ENCODE measurements at regions not wholly inside any gene's neighbourhood (a gene's known extent, or its start where the extent isn't known, plus 50 kb on each side); places are given as distances from the start of the nearest gene placed in this dataset.

- no peak overlapping the region for H3K27ac Mint-ChIP-seq
- no peak for DNase-seq (ENCODE audit: low spot score)
- no peaks in the 10 kb centered on the region for H3K27me3 Mint-ChIP-seq (ENCODE audit: insufficient read depth)
- no peak overlapping the region for H3K4me3 Mint-ChIP-seq
- intact Hi-C loops (cut with micrococcal nuclease): no loop called here
- H3K9me3 Mint-ChIP-seq: no peaks in the 10 kb centered on the region
- H3K36me3 Mint-ChIP-seq (ENCODE audit: low read depth): no peaks in the 10 kb centered on the region
- H3K4me1 Mint-ChIP-seq (ENCODE audit: low read depth): no peaks in the 10 kb centered on the region
These were observed 377.9 kb downstream of the SMARCA1 start for GRCh38 chrX:129145385-129145784.

GRCh38 chrX:129144172-129145038 is 378.9 kb downstream of the SMARCA1 start:
- no peaks in the 10 kb centered on the region for H3K9me3 Mint-ChIP-seq
- no peak for DNase-seq (ENCODE audit: low spot score)
- intact Hi-C loops (cut with micrococcal nuclease): no loop called here
- no peaks in the 10 kb centered on the region for H3K4me1 Mint-ChIP-seq (ENCODE audit: low read depth)
- no peak overlapping the region for H3K27ac Mint-ChIP-seq
- no peak overlapping the region for H3K4me3 Mint-ChIP-seq
- no peaks in the 10 kb centered on the region for H3K27me3 Mint-ChIP-seq (ENCODE audit: insufficient read depth)
- H3K36me3 Mint-ChIP-seq (ENCODE audit: low read depth): no peaks in the 10 kb centered on the region

GRCh38 chrX:129139837-129140598 is 383.3 kb downstream of the SMARCA1 start:
- Mint-ChIP-seq H3K27ac (no peak overlapping the region), H3K4me1 (ENCODE audit: low read depth) (no peaks in the 10 kb centered on the region), H3K9me3 (no peaks in the 10 kb centered on the region), H3K27me3 (ENCODE audit: insufficient read depth) (no peaks in the 10 kb centered on the region), H3K4me3 (no peak overlapping the region), H3K36me3 (ENCODE audit: low read depth) (no peaks in the 10 kb centered on the region)
- intact Hi-C loops (cut with micrococcal nuclease): no loop called here
- DNase-seq (ENCODE audit: low spot score): no peak

- H3K27me3 Mint-ChIP-seq (ENCODE audit: insufficient read depth): no peaks in the 10 kb centered on the region
- H3K27ac Mint-ChIP-seq: no peak overlapping the region
- H3K36me3 Mint-ChIP-seq (ENCODE audit: low read depth): no peaks in the 10 kb centered on the region
- no peaks in the 10 kb centered on the region for H3K9me3 Mint-ChIP-seq
- no peaks in the 10 kb centered on the region for H3K4me1 Mint-ChIP-seq (ENCODE audit: low read depth)
- no peak overlapping the region for H3K4me3 Mint-ChIP-seq
- intact Hi-C loops (cut with micrococcal nuclease): no loop called here
- no peak for DNase-seq (ENCODE audit: low spot score)
These were observed 398.0 kb downstream of the SMARCA1 start for GRCh38 chrX:129125122-129125914.

- Mint-ChIP-seq H3K4me1 (ENCODE audit: low read depth) (no peaks in the 10 kb centered on the region), H3K36me3 (ENCODE audit: low read depth) (no peaks in the 10 kb centered on the region)
These were observed 399.5 kb downstream of the SMARCA1 start for GRCh38 chrX:129123795-129124194.

GRCh38 chrX:129116676-129117470 is 406.4 kb downstream of the SMARCA1 start:
- Mint-ChIP-seq H3K9me3 (no peaks in the 10 kb centered on the region), H3K4me3 (no peak overlapping the region), H3K27me3 (ENCODE audit: insufficient read depth) (no peaks in the 10 kb centered on the region)

More at GRCh38 chrX:129123795-129124194, 399.5 kb downstream of the SMARCA1 start:
- no peak overlapping the region for H3K4me3 Mint-ChIP-seq
- no peak for DNase-seq (ENCODE audit: low spot score)
- intact Hi-C loops (cut with micrococcal nuclease): no loop called here
- no peaks in the 10 kb centered on the region for H3K9me3 Mint-ChIP-seq
- H3K27me3 Mint-ChIP-seq (ENCODE audit: insufficient read depth): no peaks in the 10 kb centered on the region
- H3K27ac Mint-ChIP-seq: no peak overlapping the region

GRCh38 chrX:129115935-129116334 is 407.4 kb downstream of the SMARCA1 start:
- DNase-seq (ENCODE audit: low spot score): no peak
- H3K4me3 Mint-ChIP-seq: no peak overlapping the region
- no peaks in the 10 kb centered on the region for H3K4me1 Mint-ChIP-seq (ENCODE audit: low read depth)
- H3K9me3 Mint-ChIP-seq: no peaks in the 10 kb centered on the region
- no peaks in the 10 kb centered on the region for H3K36me3 Mint-ChIP-seq (ENCODE audit: low read depth)
- H3K27me3 Mint-ChIP-seq (ENCODE audit: insufficient read depth): no peaks in the 10 kb centered on the region
- intact Hi-C loops (cut with micrococcal nuclease): no loop called here
- no peak overlapping the region for H3K27ac Mint-ChIP-seq

More at GRCh38 chrX:129116676-129117470, 406.4 kb downstream of the SMARCA1 start:
- no peaks in the 10 kb centered on the region for H3K4me1 Mint-ChIP-seq (ENCODE audit: low read depth)
- intact Hi-C loops (cut with micrococcal nuclease): no loop called here
- DNase-seq (ENCODE audit: low spot score): no peak
- no peak overlapping the region for H3K27ac Mint-ChIP-seq
- H3K36me3 Mint-ChIP-seq (ENCODE audit: low read depth): no peaks in the 10 kb centered on the region

GRCh38 chrX:129115104-129115503 is 408.2 kb downstream of the SMARCA1 start:
- Mint-ChIP-seq H3K27me3 (ENCODE audit: insufficient read depth) (no peaks in the 10 kb centered on the region), H3K4me3 (no peak overlapping the region), H3K27ac (no peak overlapping the region), H3K36me3 (ENCODE audit: low read depth) (no peaks in the 10 kb centered on the region), H3K4me1 (ENCODE audit: low read depth) (no peaks in the 10 kb centered on the region), H3K9me3 (no peaks in the 10 kb centered on the region)
- no peak for DNase-seq (ENCODE audit: low spot score)
- intact Hi-C loops (cut with micrococcal nuclease): no loop called here

GRCh38 chrX:129111081-129111798 is 412.1 kb downstream of the SMARCA1 start:
- intact Hi-C loops (cut with micrococcal nuclease): no loop called here
- H3K4me1 Mint-ChIP-seq (ENCODE audit: low read depth): no peaks in the 10 kb centered on the region
- H3K4me3 Mint-ChIP-seq: no peak overlapping the region
- H3K27me3 Mint-ChIP-seq (ENCODE audit: insufficient read depth): no peaks in the 10 kb centered on the region
- DNase-seq (ENCODE audit: low spot score): no peak
- no peak overlapping the region for H3K27ac Mint-ChIP-seq
- no peaks in the 10 kb centered on the region for H3K9me3 Mint-ChIP-seq
- no peaks in the 10 kb centered on the region for H3K36me3 Mint-ChIP-seq (ENCODE audit: low read depth)

- H3K27ac Mint-ChIP-seq: no peak overlapping the region
- no peaks in the 10 kb centered on the region for H3K27me3 Mint-ChIP-seq (ENCODE audit: insufficient read depth)
- no peaks in the 10 kb centered on the region for H3K4me1 Mint-ChIP-seq (ENCODE audit: low read depth)
- H3K4me3 Mint-ChIP-seq: no peak overlapping the region
- H3K9me3 Mint-ChIP-seq: no peaks in the 10 kb centered on the region
- H3K36me3 Mint-ChIP-seq (ENCODE audit: low read depth): no peaks in the 10 kb centered on the region
- intact Hi-C loops (cut with micrococcal nuclease): no loop called here
- no peak for DNase-seq (ENCODE audit: low spot score)
These were observed 414.4 kb downstream of the SMARCA1 start for GRCh38 chrX:129108936-129109335.

- H3K4me1 Mint-ChIP-seq (ENCODE audit: low read depth): no peaks in the 10 kb centered on the region
- DNase-seq (ENCODE audit: low spot score): no peak
- H3K9me3 Mint-ChIP-seq: no peaks in the 10 kb centered on the region
- H3K4me3 Mint-ChIP-seq: no peak overlapping the region
- intact Hi-C loops (cut with micrococcal nuclease): no loop called here
- H3K27me3 Mint-ChIP-seq (ENCODE audit: insufficient read depth): no peaks in the 10 kb centered on the region
- H3K27ac Mint-ChIP-seq: no peak overlapping the region
- no peaks in the 10 kb centered on the region for H3K36me3 Mint-ChIP-seq (ENCODE audit: low read depth)
These were observed 424.1 kb downstream of the SMARCA1 start for GRCh38 chrX:129099207-129099606.

GRCh38 chrX:129097668-129098067 is 425.6 kb downstream of the SMARCA1 start:
- Mint-ChIP-seq H3K27ac (no peak overlapping the region), H3K4me3 (no peak overlapping the region), H3K36me3 (ENCODE audit: low read depth) (no peaks in the 10 kb centered on the region), H3K27me3 (ENCODE audit: insufficient read depth) (no peaks in the 10 kb centered on the region), H3K9me3 (no peaks in the 10 kb centered on the region), H3K4me1 (ENCODE audit: low read depth) (no peaks in the 10 kb centered on the region)
- intact Hi-C loops (cut with micrococcal nuclease): no loop called here
- no peak for DNase-seq (ENCODE audit: low spot score)

Data from activated T-helper 1 cell treated with anti-CD3 and anti-CD28 coated beads, Interleukin-12 subunit alpha, Interleukin-12 subunit beta, Interleukin-2, Interleukin-4 antibody, amounts not matched to agents 30 ng/mL and 10 ng/mL and 1 ng/mL, durations not matched to agents 14 hours and 24 hours and 36 hours (primary cell).